ENCODE measurements at regions not wholly inside any gene's neighbourhood (a gene's known extent, or its start where the extent isn't known, plus 50 kb on each side); places are given as distances from the start of the nearest gene placed in this dataset.
A peak's percentile ranks its signal among the peaks of the same experiment; 100 is the strongest.

DNA sequence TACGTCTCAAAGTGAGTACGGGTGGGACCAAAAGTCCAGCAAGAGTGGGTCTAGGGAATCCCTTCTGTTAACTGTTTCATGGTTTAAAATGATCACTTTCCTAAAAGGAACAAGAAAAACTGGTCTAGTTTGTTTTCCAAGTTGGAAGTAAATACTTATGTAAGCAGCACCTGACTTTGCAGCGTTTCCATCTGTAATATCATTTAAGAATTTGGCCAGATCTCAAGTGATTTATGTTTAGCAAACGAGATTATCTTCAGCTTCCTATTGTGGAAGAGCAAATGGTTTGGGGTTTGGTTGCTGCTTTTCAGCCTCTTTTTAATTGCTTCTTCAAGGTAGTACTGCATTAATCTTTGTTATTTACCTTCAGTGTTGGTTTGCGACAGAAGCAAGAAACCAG is 50.4 kb downstream of the FHIP1A start:
- Mint-ChIP-seq H3K36me3 (peaks cover 0 to 8% (median 0%) of the 10 kb centered on the region in 3 donors), H3K4me1 (no peaks in the 10 kb centered on the region), H3K27ac (no peak overlapping the region), H3K4me3 (no peak overlapping the region), H3K27me3 (peaks cover 3 to 33% of the 10 kb centered on the region in 2 donors), H3K9me3 (peaks cover 0 to under 1% (median 0%) of the 10 kb centered on the region in 5 donors)
- POLR2A ChIA-PET = no interaction called here
- Histone ChIP-seq H3K27ac (ENCODE audit: low read depth, low read length) (no peak overlapping the region), H3K9me3 (ENCODE audit: low read length) (no peaks in the 10 kb centered on the region), H3K36me3 (ENCODE audit: insufficient read depth, low read length) (no peaks in the 10 kb centered on the region), H3K4me3 (ENCODE audit: low read length) (no peak overlapping the region), H3K27me3 (ENCODE audit: insufficient read depth, low read length, poor library complexity, severe bottlenecking) (no peaks in the 10 kb centered on the region), H3K4me1 (ENCODE audit: insufficient read depth, low read length) (no peaks in the 10 kb centered on the region)
- no peak for DNase-seq
- CTCF ChIA-PET = no interaction called here

DNA sequence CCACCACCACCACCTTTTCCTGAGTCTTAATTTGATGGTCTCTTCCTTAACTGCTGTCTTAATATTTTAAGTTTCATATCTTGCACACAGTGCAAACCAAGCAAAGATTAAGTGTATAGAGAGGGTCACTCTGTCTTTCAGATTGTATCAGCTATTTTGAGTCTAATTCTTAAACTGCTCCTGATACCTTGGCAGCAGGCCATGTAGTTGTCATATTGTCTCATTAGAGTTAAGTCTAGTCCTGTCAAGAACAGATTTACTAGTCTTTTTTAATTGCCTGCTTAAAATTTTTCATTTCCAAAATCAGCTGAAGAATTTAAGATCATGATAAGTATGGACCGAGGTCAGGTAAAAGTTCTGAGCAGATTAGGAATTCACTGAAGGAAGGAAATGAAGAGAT is 51.5 kb downstream of the FHIP1A start:
- DNase-seq = no peak
- H3K27me3 ChIP-seq (ENCODE audit: insufficient read depth, low read length, poor library complexity, severe bottlenecking) = no peaks in the 10 kb centered on the region
- POLR2A ChIA-PET = no interaction called here
- peaks cover 0 to 8% (median 0%) of the 10 kb centered on the region in 3 donors for H3K36me3 Mint-ChIP-seq
- H3K36me3 ChIP-seq (ENCODE audit: insufficient read depth, low read length) = no peaks in the 10 kb centered on the region
- H3K9me3 Mint-ChIP-seq = peaks cover 0 to 4% (median 0%) of the 10 kb centered on the region in 5 donors
- no peak overlapping the region for H3K27ac ChIP-seq (ENCODE audit: low read depth, low read length)
- no peaks in the 10 kb centered on the region for H3K4me1 Mint-ChIP-seq
- H3K9me3 ChIP-seq (ENCODE audit: low read length) = no peaks in the 10 kb centered on the region
- no peak overlapping the region for H3K4me3 ChIP-seq (ENCODE audit: low read length)
- H3K4me3 Mint-ChIP-seq = no peak overlapping the region
- peaks cover 7 to 35% of the 10 kb centered on the region in 2 donors for H3K27me3 Mint-ChIP-seq
- no peaks in the 10 kb centered on the region for H3K4me1 ChIP-seq (ENCODE audit: insufficient read depth, low read length)
- no peak overlapping the region for H3K27ac Mint-ChIP-seq
- CTCF ChIA-PET = no interaction called here

DNA sequence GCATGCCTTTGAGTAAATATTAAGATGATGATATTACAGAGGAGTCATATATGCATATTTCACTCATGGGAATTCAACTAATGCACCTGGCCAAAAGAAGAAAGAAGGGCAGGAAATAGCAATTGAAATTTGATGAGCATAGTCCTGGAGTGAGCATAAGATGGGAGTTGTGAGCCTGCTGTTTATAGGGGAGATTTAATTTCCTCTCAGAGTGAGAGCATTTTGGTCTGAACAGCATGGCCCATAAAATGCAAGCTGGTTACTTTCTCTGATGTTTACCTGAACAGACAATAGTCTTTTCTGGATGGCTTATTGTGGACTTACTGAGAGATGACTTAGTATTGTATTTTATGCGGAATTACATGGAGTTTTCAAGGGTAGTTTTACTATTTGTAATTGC is 53.6 kb downstream of the FHIP1A start:
- POLR2A ChIA-PET = no interaction called here
- H3K4me3 ChIP-seq (ENCODE audit: low read length) = no peak overlapping the region

DNA sequence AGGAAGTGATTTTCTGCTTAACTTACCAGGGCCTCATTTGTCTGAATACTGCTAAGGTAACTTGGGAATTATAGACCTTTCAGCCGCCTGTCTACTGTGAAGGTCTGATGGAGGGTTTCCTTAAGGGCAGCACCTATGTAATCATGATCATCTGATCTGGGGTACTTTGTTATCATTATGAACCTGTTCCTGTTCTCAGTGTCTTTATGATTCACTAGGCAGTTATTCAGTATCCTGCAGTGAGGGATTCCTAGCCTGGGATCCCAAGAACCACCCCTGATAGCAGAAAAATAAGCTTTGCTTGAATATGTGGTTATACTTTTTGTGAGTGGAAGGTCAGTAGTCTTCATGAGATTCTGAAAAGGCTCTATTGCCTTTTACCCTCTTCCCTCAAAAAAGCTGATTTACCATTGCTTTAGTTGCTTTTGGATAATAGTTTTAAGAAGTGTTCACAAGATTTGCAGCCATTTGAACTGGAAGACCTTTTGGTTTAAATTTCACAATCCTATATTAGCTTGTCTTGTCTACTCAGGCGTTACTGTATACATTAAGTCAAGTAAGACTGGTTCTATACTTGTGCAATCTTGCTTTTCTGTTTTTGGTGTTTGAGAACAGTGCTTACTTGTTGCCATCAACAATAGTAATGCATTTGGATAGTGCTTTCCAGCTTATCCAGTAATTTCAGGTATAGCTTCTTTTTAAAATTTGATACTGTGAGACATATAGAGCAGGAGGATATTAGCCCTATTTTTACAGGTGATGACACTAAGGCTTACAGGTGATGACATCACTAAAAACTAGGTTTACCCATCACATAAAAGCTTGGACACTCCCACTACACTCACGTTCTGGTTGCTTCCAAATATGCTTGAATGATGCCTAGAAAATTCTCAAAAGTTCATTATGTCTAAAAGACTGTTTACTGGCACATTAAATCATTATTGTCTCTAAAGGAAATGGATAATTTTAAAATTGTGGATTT is 60.0 kb downstream of the FHIP1A start:
- H3K36me3 Mint-ChIP-seq = no peaks in the 10 kb centered on the region
- H3K27ac Mint-ChIP-seq = peak overlapping the region in 1 of 8 donors; percentile 21
- Histone ChIP-seq H3K9me3 (ENCODE audit: low read length) (no peaks in the 10 kb centered on the region), H3K36me3 (ENCODE audit: insufficient read depth, low read length) (no peaks in the 10 kb centered on the region), H3K4me1 (ENCODE audit: insufficient read depth, low read length) (no peaks in the 10 kb centered on the region), H3K4me3 (ENCODE audit: low read length) (no peak overlapping the region), H3K27ac (ENCODE audit: low read depth, low read length) (no peak overlapping the region), H3K27me3 (ENCODE audit: insufficient read depth, low read length, poor library complexity, severe bottlenecking) (no peaks in the 10 kb centered on the region)
- ChIA-PET POLR2A (no interaction called here), CTCF (no interaction called here)
- H3K9me3 Mint-ChIP-seq = peaks cover 0 to 11% (median 0%) of the 10 kb centered on the region in 5 donors
- no peak for DNase-seq
- no peak overlapping the region for H3K4me3 Mint-ChIP-seq
- H3K27me3 Mint-ChIP-seq = peaks cover 3 to 43% of the 10 kb centered on the region in 2 donors
- no peaks in the 10 kb centered on the region for H3K4me1 Mint-ChIP-seq

More for the DNA sequence above, 53.6 kb downstream of the FHIP1A start:
- H3K27me3 Mint-ChIP-seq = peaks cover 7 to 50% of the 10 kb centered on the region in 2 donors
- Histone ChIP-seq H3K27ac (ENCODE audit: low read depth, low read length) (no peak overlapping the region), H3K36me3 (ENCODE audit: insufficient read depth, low read length) (no peaks in the 10 kb centered on the region), H3K4me1 (ENCODE audit: insufficient read depth, low read length) (no peaks in the 10 kb centered on the region), H3K9me3 (ENCODE audit: low read length) (no peaks in the 10 kb centered on the region), H3K27me3 (ENCODE audit: insufficient read depth, low read length, poor library complexity, severe bottlenecking) (no peaks in the 10 kb centered on the region)
- DNase-seq = no peak
- H3K27ac Mint-ChIP-seq = no peak overlapping the region
- CTCF ChIA-PET = no interaction called here
- peaks cover 0 to 11% (median 0%) of the 10 kb centered on the region in 5 donors for H3K9me3 Mint-ChIP-seq
- no peak overlapping the region for H3K4me3 Mint-ChIP-seq
- H3K36me3 Mint-ChIP-seq = peaks cover 0 to 8% (median 0%) of the 10 kb centered on the region in 3 donors
- H3K4me1 Mint-ChIP-seq = no peaks in the 10 kb centered on the region

DNA sequence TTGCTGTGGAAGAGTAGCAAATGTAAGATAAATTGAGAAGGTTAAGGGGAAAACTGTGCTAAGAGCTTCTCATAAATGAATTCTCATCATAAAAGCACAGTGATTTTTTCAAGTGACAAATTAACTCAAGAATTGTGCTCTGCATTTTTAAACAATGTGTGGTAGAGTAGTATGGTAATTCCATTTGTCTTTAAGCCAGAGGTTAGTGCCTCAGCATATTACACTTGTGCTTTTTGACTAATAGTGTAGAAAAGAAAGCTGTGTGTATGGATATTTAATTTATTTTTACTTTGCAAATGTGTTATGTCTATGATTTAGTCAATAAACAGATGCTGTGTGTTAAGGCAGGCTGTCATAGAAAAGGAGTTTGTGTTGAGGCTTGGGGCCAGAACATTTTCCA is 61.0 kb downstream of the FHIP1A start:
- peaks cover 0 to 9% (median 0%) of the 10 kb centered on the region in 5 donors for H3K9me3 Mint-ChIP-seq
- H3K27ac Mint-ChIP-seq = no peak overlapping the region
- ChIA-PET POLR2A (no interaction called here), CTCF (no interaction called here)
- H3K36me3 ChIP-seq (ENCODE audit: insufficient read depth, low read length) = no peaks in the 10 kb centered on the region
- H3K4me3 ChIP-seq (ENCODE audit: low read length) = no peak overlapping the region
- H3K27ac ChIP-seq (ENCODE audit: low read depth, low read length) = no peak overlapping the region
- no peaks in the 10 kb centered on the region for H3K4me1 Mint-ChIP-seq
- no peak for DNase-seq
- H3K4me3 Mint-ChIP-seq = no peak overlapping the region
- no peaks in the 10 kb centered on the region for H3K4me1 ChIP-seq (ENCODE audit: insufficient read depth, low read length)
- H3K9me3 ChIP-seq (ENCODE audit: low read length) = no peaks in the 10 kb centered on the region
- peaks cover 2 to 40% of the 10 kb centered on the region in 2 donors for H3K27me3 Mint-ChIP-seq
- H3K36me3 Mint-ChIP-seq = no peaks in the 10 kb centered on the region
- no peaks in the 10 kb centered on the region for H3K27me3 ChIP-seq (ENCODE audit: insufficient read depth, low read length, poor library complexity, severe bottlenecking)

DNA sequence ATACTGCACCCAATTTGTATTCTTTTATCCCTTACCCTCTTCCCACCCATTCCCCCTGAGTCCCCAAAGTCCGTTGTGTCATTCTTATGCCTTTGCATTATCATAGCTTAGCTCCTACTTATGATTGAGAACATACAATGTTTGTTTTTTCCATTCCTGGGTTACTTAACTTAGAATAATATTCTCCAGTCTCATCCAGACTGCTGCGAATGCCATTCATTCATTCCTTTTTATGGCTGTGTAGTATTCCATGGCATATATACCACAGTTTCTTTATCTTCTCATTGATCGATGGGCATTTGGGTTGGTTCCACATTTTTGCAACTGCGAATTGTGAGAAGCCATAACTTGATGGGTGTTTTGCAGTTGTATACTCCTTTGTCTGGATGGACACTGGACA is 62.8 kb downstream of the FHIP1A start:
- DNase-seq = no peak
- Histone ChIP-seq H3K27me3 (ENCODE audit: insufficient read depth, low read length, poor library complexity, severe bottlenecking) (no peaks in the 10 kb centered on the region), H3K4me3 (ENCODE audit: low read length) (no peak overlapping the region), H3K9me3 (ENCODE audit: low read length) (no peaks in the 10 kb centered on the region), H3K36me3 (ENCODE audit: insufficient read depth, low read length) (no peaks in the 10 kb centered on the region), H3K27ac (ENCODE audit: low read depth, low read length) (no peak overlapping the region), H3K4me1 (ENCODE audit: insufficient read depth, low read length) (no peaks in the 10 kb centered on the region)
- POLR2A ChIA-PET = no interaction called here
- CTCF ChIA-PET = no interaction called here
- H3K36me3 Mint-ChIP-seq = no peaks in the 10 kb centered on the region
- H3K4me1 Mint-ChIP-seq = no peaks in the 10 kb centered on the region
- no peak overlapping the region for H3K27ac Mint-ChIP-seq
- H3K4me3 Mint-ChIP-seq = no peak overlapping the region
- H3K9me3 Mint-ChIP-seq = peaks cover 0 to 7% (median 0%) of the 10 kb centered on the region in 5 donors
- H3K27me3 Mint-ChIP-seq = peaks cover 11 to 36% of the 10 kb centered on the region in 2 donors

DNA sequence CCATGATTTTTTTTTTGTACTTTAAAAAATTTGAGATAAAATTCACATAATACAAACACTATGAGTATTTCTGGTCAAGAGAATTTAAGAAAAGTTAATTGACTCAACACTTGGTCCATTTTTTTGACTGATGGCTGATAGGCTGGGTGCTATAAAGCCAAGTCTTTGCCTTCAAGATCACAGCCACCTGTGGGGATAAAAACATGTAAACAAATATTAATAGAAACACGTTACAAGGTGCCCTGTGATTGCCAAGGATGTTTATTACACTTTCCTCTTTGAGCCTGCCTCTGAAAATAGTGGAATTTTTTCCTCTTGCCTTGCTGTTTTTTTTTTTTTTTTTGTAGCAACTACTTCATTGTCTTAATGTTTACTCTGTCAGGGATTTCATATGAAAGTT is 63.3 kb downstream of the FHIP1A start:
- Mint-ChIP-seq H3K4me1 (no peaks in the 10 kb centered on the region), H3K27ac (no peak overlapping the region), H3K9me3 (peaks cover 0 to 5% (median 0%) of the 10 kb centered on the region in 5 donors), H3K36me3 (no peaks in the 10 kb centered on the region), H3K27me3 (peaks cover 12 to 34% of the 10 kb centered on the region in 2 donors), H3K4me3 (no peak overlapping the region)
- DNase-seq = no peak
- Histone ChIP-seq H3K36me3 (ENCODE audit: insufficient read depth, low read length) (no peaks in the 10 kb centered on the region), H3K27ac (ENCODE audit: low read depth, low read length) (no peak overlapping the region), H3K4me1 (ENCODE audit: insufficient read depth, low read length) (no peaks in the 10 kb centered on the region), H3K27me3 (ENCODE audit: insufficient read depth, low read length, poor library complexity, severe bottlenecking) (no peaks in the 10 kb centered on the region), H3K4me3 (ENCODE audit: low read length) (no peak overlapping the region), H3K9me3 (ENCODE audit: low read length) (no peaks in the 10 kb centered on the region)
- ChIA-PET CTCF (no interaction called here), POLR2A (no interaction called here)

DNA sequence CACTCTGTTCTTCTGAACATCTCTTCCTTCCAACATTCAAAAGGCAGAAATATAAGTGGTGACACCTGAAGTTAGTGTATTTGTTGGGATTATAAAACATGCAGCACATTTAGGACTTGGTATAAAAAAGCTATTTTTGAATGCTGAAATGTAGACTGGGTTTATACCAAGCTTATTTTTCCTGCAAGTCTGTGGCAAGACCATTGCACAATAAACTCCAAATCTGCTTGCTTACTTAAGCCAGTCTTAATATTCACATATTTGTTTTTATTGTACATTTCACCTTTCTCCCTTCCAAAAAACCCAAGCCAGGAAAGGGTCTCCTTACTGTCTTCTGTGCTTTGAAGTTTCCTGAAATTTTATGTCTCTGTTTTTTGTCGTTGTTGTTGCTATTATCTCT is 63.7 kb downstream of the FHIP1A start:
- Mint-ChIP-seq H3K27me3 (peaks cover 12 to 30% of the 10 kb centered on the region in 2 donors), H3K9me3 (peaks cover 0 to 3% (median 0%) of the 10 kb centered on the region in 5 donors), H3K27ac (peak overlapping the region in 1 of 8 donors; percentile 66), H3K36me3 (no peaks in the 10 kb centered on the region), H3K4me3 (no peak overlapping the region), H3K4me1 (no peaks in the 10 kb centered on the region)
- no peak overlapping the region for H3K27ac ChIP-seq (ENCODE audit: low read depth, low read length)
- H3K36me3 ChIP-seq (ENCODE audit: insufficient read depth, low read length) = no peaks in the 10 kb centered on the region
- DNase-seq = no peak
- H3K4me1 ChIP-seq (ENCODE audit: insufficient read depth, low read length) = no peaks in the 10 kb centered on the region
- H3K27me3 ChIP-seq (ENCODE audit: insufficient read depth, low read length, poor library complexity, severe bottlenecking) = no peaks in the 10 kb centered on the region
- H3K9me3 ChIP-seq (ENCODE audit: low read length) = no peaks in the 10 kb centered on the region
- CTCF ChIA-PET = no interaction called here
- POLR2A ChIA-PET = no interaction called here
- no peak overlapping the region for H3K4me3 ChIP-seq (ENCODE audit: low read length)

Measured in CD8-positive, alpha-beta memory T cell (primary cell).